ENCODE measurements at regions not wholly inside any gene's neighbourhood (a gene's known extent, or its start where the extent isn't known, plus 50 kb on each side); places are given as distances from the start of the nearest gene placed in this dataset.

DNA sequence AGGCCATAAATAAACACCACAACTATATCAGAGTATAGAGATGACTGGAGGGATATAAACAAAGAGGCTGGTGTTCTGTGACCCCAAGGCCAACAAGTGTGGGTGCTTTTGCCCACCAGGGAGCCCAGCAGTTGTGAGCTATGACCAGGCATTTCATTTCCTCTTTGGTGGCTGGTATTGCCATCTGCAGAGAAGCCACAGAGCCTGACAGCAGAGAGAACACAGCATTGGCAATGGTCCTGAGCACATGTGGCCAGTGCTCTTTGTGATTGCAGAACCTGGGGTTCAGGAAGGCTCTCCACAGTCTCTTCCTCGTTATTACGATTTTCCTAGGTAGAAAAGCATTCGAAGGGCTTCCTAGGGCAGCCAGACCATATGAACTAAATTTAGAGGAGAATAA lies 112.3 kb downstream of the TM2D1 start:
- no peak for ATAC-seq (ENCODE audit: low read depth)
- Histone ChIP-seq H2BK15ac (ENCODE audit: low read depth, low read length) (no peak overlapping the region), H2AFZ (replicated peaks; ENCODE audit: low read length, poor library complexity) (no peak overlapping the region)

More for the DNA sequence above, 112.3 kb downstream of the TM2D1 start:
- no peaks in the 10 kb centered on the region for H3K9me1 ChIP-seq (ENCODE audit: insufficient read depth, low read length)
- DNase-seq: no peak
- ChIA-PET CTCF (no interaction called here), POLR2A (ENCODE audit: unreplicated experiment) (no interaction called here)
- no peak overlapping the region for H3K9ac ChIP-seq (ENCODE audit: low read depth, low read length)
- H2BK5ac ChIP-seq (ENCODE audit: low read depth, low read length, poor library complexity, severe bottlenecking): no peak overlapping the region
- H2BK120ac ChIP-seq (ENCODE audit: low read depth, low read length): no peak overlapping the region
- dilution Hi-C loops (cut with HindIII; ENCODE audit: low sequenced_read_pairs, unreplicated experiment) (no loop called here), in situ Hi-C loops (cut with MboI; ENCODE audit: low sequenced_read_pairs) (no loop called here), intact Hi-C loops (cut with micrococcal nuclease) (no loop called here)
- H2AK9ac ChIP-seq (replicated peaks; ENCODE audit: low read depth, low read length, poor library complexity): no peak overlapping the region
- no peak overlapping the region for H4K5ac ChIP-seq (ENCODE audit: low read depth, low read length)
- H3K27ac ChIP-seq (ENCODE audit: insufficient read depth, low read length): no peak overlapping the region
- H3K27me3 ChIP-seq (ENCODE audit: control insufficient read depth, insufficient read depth, low read length): no peaks in the 10 kb centered on the region
- no peak overlapping the region for H2BK20ac ChIP-seq (ENCODE audit: low read depth, low read length)
- H3K14ac ChIP-seq (replicated peaks; ENCODE audit: low read depth, low read length): no peak overlapping the region
- H4K20me1 ChIP-seq (ENCODE audit: insufficient read depth, low read length): no peaks in the 10 kb centered on the region
- WGBS, 2 experiments (ENCODE audit: extremely low coverage in 2 of 2, insufficient read length in 1 of 2): no CpG with 5 or more reads among the region's 3 CpGs
- H2AK5ac ChIP-seq (ENCODE audit: low read depth, low read length): no peak overlapping the region
- H3K4ac ChIP-seq (ENCODE audit: low read depth, low read length): no peak overlapping the region
- H3K4me2 ChIP-seq (ENCODE audit: low read depth, low read length): no peak overlapping the region
- H3K23ac ChIP-seq (ENCODE audit: low read depth, low read length): no peak overlapping the region
- no peaks in the 10 kb centered on the region for H3K79me1 ChIP-seq (ENCODE audit: low read depth in 1 of 2, low read length in 2 of 2)
- no peak overlapping the region for H3K4me3 ChIP-seq (ENCODE audit: insufficient read depth, low read depth, low read length)
- no peaks in the 10 kb centered on the region for H3K9me3 ChIP-seq (ENCODE audit: control insufficient read depth, insufficient read depth, low read length)
- no peak overlapping the region for H4K91ac ChIP-seq (ENCODE audit: insufficient read depth, low read depth, low read length)
- no peaks in the 10 kb centered on the region for H3K4me1 ChIP-seq (ENCODE audit: control insufficient read depth, insufficient read depth, low read length)
- H3K56ac ChIP-seq (ENCODE audit: extremely low read depth, insufficient read depth, low read length): no peak overlapping the region
- H3K18ac ChIP-seq (ENCODE audit: low read depth, low read length): no peak overlapping the region
- no peak overlapping the region for H4K8ac ChIP-seq (ENCODE audit: low read depth in 2 of 2, low read length in 2 of 2)
- no TSS peak for BruUV-seq (replicated peaks)
- H3K36me3 ChIP-seq (ENCODE audit: control insufficient read depth, insufficient read depth, low read length): no peaks in the 10 kb centered on the region
- TF ChIP-seq SMC3 (IDR thresholded peaks at IDR 0.05; ENCODE audit: low read depth, low read length) (no peak), FOS (IDR thresholded peaks at IDR 0.05; ENCODE audit: low read depth, low read length) (no peak), CHD1 (IDR thresholded peaks at IDR 0.05; ENCODE audit: low read depth, low read length) (no peak), MAZ (IDR thresholded peaks at IDR 0.05; ENCODE audit: borderline replicate concordance, low read depth, low read length) (no peak), RCOR1 (IDR thresholded peaks at IDR 0.05; ENCODE audit: insufficient replicate concordance, low read length) (no peak), MAFK (IDR thresholded peaks at IDR 0.05; ENCODE audit: low read depth, low read length) (no peak), BHLHE40 (IDR thresholded peaks at IDR 0.05; ENCODE audit: low read depth, low read length) (no peak), MXI1 (IDR thresholded peaks at IDR 0.05; ENCODE audit: borderline replicate concordance, low read depth, low read length) (no peak), CEBPB (IDR thresholded peaks at IDR 0.05; ENCODE audit: low read depth, low read length) (no peak), RFX5 (IDR thresholded peaks at IDR 0.05; ENCODE audit: low read depth, low read length) (no peak), RAD21 (IDR thresholded peaks at IDR 0.05; ENCODE audit: low read length) (no peak)
- TF ChIP-seq, protein P1, sequence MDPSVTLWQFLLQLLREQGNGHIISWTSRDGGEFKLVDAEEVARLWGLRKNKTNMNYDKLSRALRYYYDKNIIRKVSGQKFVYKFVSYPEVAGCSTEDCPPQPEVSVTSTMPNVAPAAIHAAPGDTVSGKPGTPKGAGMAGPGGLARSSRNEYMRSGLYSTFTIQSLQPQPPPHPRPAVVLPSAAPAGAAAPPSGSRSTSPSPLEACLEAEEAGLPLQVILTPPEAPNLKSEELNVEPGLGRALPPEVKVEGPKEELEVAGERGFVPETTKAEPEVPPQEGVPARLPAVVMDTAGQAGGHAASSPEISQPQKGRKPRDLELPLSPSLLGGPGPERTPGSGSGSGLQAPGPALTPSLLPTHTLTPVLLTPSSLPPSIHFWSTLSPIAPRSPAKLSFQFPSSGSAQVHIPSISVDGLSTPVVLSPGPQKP (IDR thresholded peaks at IDR 0.05; ENCODE audit: borderline replicate concordance, low read depth, low read length): no peak
- TF ChIP-seq, protein P2, sequence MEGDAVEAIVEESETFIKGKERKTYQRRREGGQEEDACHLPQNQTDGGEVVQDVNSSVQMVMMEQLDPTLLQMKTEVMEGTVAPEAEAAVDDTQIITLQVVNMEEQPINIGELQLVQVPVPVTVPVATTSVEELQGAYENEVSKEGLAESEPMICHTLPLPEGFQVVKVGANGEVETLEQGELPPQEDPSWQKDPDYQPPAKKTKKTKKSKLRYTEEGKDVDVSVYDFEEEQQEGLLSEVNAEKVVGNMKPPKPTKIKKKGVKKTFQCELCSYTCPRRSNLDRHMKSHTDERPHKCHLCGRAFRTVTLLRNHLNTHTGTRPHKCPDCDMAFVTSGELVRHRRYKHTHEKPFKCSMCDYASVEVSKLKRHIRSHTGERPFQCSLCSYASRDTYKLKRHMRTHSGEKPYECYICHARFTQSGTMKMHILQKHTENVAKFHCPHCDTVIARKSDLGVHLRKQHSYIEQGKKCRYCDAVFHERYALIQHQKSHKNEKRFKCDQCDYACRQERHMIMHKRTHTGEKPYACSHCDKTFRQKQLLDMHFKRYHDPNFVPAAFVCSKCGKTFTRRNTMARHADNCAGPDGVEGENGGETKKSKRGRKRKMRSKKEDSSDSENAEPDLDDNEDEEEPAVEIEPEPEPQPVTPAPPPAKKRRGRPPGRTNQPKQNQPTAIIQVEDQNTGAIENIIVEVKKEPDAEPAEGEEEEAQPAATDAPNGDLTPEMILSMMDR (conservative IDR thresholded peaks at IDR 0.05; ENCODE audit: low read depth, low read length): no peak
- TF ChIP-seq, protein P3, sequence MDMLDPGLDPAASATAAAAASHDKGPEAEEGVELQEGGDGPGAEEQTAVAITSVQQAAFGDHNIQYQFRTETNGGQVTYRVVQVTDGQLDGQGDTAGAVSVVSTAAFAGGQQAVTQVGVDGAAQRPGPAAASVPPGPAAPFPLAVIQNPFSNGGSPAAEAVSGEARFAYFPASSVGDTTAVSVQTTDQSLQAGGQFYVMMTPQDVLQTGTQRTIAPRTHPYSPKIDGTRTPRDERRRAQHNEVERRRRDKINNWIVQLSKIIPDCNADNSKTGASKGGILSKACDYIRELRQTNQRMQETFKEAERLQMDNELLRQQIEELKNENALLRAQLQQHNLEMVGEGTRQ (IDR thresholded peaks at IDR 0.05; ENCODE audit: low read depth, low read length): no peak
